BLaER1 (cell line): ENCODE measurements at regions not wholly inside any gene's neighbourhood (a gene's known extent, or its start where the extent isn't known, plus 50 kb on each side); places are given as distances from the start of the nearest gene placed in this dataset.

ENCODE experiments used
- H3K27ac ChIP-seq: shearing (Covaris generic); formaldehyde crosslinking; 2 replicates; pipeline ENCODE4 v1.8.1; 2022
- H3K27me3 ChIP-seq: shearing (Covaris generic); formaldehyde crosslinking; 2 replicates; pipeline ENCODE4 v1.8.1; 2022
- H3K36me3 ChIP-seq: shearing (Covaris generic); formaldehyde crosslinking; 2 replicates; pipeline ENCODE4 v1.8.1; 2022
- H3K4me1 ChIP-seq: shearing (Covaris generic); formaldehyde crosslinking; 2 replicates; pipeline ENCODE4 v1.8.1; 2022
- H3K4me2 ChIP-seq: shearing (Covaris generic); formaldehyde crosslinking; 2 replicates; pipeline ENCODE4 v1.8.1; 2022
- H3K4me3 ChIP-seq: shearing (Covaris generic); formaldehyde crosslinking; 2 replicates; pipeline ENCODE4 v1.8.1; 2022
- H3K9ac ChIP-seq: shearing (Covaris generic); formaldehyde crosslinking; 2 replicates; pipeline ENCODE4 v1.8.1; 2022
- H3K9me3 ChIP-seq: shearing (Covaris generic); formaldehyde crosslinking; 2 replicates; pipeline ENCODE4 v1.8.1; 2022
- H4K20me1 ChIP-seq: shearing (Covaris generic); formaldehyde crosslinking; 2 replicates; pipeline ENCODE4 v1.8.1; 2022
- Cebpa-rat ChIP-seq: shearing (Covaris generic); IDR thresholded peaks from 2 replicates; pipeline ENCODE4 v1.8.1; 2022

DNA sequence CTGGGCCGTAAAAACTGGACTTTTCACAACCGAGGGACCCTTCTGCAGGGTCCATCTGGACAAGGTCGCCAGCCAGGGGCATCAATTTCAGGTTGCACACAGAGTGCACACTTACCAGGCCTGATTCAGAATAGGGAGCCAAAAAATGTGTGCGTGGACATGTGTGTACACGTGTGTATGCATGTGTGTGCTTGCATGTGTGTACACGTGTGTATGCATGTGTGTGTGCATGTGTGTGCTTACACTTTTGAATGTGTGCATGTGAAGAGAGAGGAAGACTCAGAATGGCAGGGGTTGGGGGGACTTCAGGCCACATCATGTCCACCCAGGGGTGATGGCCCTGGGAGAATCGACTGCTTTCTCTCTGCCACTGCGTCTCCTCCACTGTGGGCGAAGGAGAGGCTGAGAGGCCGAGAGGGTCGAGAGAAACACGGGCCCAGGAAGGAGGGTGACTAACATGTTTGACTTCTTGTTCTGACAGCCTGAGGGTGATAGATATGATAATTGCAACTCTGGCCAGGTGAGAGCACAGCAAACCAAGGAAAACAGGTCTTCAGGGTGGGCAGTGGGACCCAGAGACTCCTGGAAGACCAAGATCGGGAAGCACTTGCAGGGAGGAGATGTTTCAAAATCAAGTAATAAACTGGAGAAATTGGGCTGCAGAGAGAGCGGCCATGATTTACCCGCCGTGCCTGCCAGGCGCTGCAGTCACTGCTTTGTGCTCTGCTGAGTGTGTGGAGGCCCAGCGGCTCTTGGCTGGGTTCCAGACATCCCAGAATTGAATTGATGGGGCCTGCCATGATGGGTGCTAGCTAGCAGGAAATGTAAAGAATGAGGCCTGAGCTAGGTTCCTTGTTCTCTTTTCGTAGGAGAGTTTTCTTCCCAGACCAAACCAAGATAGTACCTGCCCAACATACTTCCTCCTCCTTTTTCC is 310.8 kb downstream of the QKI start:
- Histone ChIP-seq H3K4me1 (peaks cover 25% of the 10 kb centered on the region), H3K4me2 (peak overlapping the region; percentile 67)

DNA sequence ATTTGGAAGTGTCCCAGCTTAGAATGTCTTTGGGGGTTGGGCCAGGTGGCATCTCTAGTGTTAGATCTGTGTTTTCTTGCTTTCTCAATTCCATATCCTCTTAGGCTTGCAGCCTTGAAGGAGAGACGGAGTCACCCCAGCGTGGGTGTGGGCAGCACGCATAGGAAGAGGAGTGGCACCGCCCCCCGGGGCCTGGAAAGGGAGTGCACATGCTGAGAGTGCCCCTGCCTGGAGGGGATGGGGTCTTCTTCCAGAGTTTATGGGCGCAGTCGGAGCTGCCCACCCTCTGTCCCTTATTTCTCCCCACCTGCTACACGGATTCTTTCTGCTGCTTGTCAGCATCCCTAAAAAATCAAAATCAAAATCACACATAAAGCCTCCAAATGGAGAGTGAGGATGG is 309.7 kb downstream of the QKI start:
- Histone ChIP-seq H3K27me3 (no peaks in the 10 kb centered on the region), H4K20me1 (no peaks in the 10 kb centered on the region), H3K36me3 (no peaks in the 10 kb centered on the region), H3K4me2 (no peak overlapping the region), H3K4me1 (peaks cover 26% of the 10 kb centered on the region), H3K9ac (no peak overlapping the region), H3K4me3 (no peak overlapping the region), H3K9me3 (no peaks in the 10 kb centered on the region), H3K27ac (no peak overlapping the region)
- no peak for TF ChIP-seq Cebpa-rat

More for the DNA sequence above, 310.8 kb downstream of the QKI start:
- TF ChIP-seq Cebpa-rat = no peak
- Histone ChIP-seq H3K27me3 (no peaks in the 10 kb centered on the region), H3K27ac (no peak overlapping the region), H4K20me1 (no peaks in the 10 kb centered on the region), H3K9me3 (no peaks in the 10 kb centered on the region), H3K9ac (no peak overlapping the region), H3K4me3 (no peak overlapping the region), H3K36me3 (no peaks in the 10 kb centered on the region)

DNA sequence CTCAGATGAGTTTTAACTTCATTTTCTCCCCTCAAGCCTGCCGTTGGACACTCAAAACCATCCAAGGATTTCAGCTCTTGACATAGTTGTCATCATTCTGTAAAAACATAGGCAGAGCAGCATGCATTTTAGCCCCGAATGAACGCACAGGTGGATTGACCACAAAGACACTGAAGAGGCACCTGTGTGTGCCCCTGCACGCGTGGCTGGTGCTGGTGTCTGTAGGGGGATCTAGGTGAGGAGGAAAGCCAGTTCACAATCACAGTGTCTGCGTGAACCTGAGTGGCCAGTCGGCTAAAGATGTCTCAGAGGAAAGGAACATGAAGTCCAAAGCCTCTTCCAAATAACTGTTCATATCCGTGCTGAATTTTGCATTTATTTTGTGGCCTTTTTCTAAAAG is 309.2 kb downstream of the QKI start:
- no peak for TF ChIP-seq Cebpa-rat
- H4K20me1 ChIP-seq = no peaks in the 10 kb centered on the region
- H3K4me2 ChIP-seq = no peak overlapping the region
- H3K4me3 ChIP-seq = no peak overlapping the region
- H3K27ac ChIP-seq = no peak overlapping the region
- no peaks in the 10 kb centered on the region for H3K36me3 ChIP-seq
- H3K9ac ChIP-seq = no peak overlapping the region
- no peaks in the 10 kb centered on the region for H3K27me3 ChIP-seq
- no peaks in the 10 kb centered on the region for H3K9me3 ChIP-seq
- peaks cover 30% of the 10 kb centered on the region for H3K4me1 ChIP-seq

DNA sequence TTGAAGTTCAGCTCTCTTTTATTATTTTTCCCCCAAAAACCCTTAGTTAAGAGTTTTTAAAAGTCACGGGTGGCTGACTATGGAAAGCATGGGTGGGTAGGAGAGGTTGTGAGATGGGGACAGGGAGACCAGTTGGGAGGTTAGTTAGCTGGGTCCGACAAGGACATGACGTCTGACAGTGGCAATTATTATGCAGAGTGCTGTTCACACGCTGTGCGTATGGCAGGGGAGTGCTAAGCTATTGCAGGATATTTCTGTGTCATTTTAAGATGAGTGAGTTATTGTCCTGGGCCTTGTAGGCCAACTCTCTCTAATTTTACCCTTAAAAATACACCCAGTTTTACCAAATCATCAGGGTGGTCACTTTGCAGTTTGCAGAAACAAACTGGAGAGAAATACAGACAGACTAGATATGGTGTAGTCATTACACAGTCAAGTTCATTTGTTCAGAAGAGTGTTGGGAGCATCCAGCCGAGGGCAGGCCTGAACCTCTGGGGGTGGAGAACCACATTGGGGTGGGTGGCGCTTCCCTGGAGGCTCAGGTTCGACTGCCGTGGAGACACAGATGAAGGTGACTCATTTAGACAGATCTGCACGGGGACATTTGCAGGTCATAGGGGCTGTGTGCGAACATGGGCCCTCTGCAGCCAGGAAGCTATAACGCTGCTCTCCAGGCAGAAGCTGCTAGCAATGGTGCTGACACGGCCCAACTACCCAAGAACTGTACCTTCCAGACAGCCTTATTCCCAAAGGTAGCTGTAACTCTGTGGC is 307.6 kb downstream of the QKI start:
- Histone ChIP-seq H3K27me3 (no peaks in the 10 kb centered on the region), H4K20me1 (no peaks in the 10 kb centered on the region), H3K4me1 (peaks cover 39% of the 10 kb centered on the region), H3K4me2 (no peak overlapping the region), H3K27ac (no peak overlapping the region), H3K9ac (no peak overlapping the region), H3K9me3 (no peaks in the 10 kb centered on the region), H3K4me3 (no peak overlapping the region), H3K36me3 (no peaks in the 10 kb centered on the region)
- no peak for TF ChIP-seq Cebpa-rat

DNA sequence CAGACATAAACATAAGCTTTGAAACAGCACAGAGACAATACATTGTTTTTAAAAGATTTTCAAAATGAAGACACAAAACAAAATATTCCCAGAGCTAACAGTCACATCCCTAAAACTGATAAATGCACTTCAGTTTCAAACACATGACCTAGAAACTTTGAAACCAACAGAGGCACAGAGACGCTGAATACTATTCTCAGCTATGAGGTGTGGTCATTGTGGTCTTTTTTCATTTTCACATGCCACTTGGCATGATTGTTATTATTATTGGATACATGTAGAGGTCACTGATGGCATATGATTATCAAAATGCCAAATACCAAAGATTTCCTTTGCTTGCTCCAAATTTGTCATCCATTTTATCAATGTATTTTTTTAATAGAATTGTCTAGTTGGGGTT is 306.9 kb downstream of the QKI start:
- Histone ChIP-seq H3K27ac (no peak overlapping the region), H3K36me3 (no peaks in the 10 kb centered on the region), H3K9ac (no peak overlapping the region), H3K4me1 (peaks cover 44% of the 10 kb centered on the region), H3K4me3 (no peak overlapping the region), H3K9me3 (no peaks in the 10 kb centered on the region), H3K27me3 (no peaks in the 10 kb centered on the region), H4K20me1 (no peaks in the 10 kb centered on the region), H3K4me2 (no peak overlapping the region)
- no peak for TF ChIP-seq Cebpa-rat

DNA sequence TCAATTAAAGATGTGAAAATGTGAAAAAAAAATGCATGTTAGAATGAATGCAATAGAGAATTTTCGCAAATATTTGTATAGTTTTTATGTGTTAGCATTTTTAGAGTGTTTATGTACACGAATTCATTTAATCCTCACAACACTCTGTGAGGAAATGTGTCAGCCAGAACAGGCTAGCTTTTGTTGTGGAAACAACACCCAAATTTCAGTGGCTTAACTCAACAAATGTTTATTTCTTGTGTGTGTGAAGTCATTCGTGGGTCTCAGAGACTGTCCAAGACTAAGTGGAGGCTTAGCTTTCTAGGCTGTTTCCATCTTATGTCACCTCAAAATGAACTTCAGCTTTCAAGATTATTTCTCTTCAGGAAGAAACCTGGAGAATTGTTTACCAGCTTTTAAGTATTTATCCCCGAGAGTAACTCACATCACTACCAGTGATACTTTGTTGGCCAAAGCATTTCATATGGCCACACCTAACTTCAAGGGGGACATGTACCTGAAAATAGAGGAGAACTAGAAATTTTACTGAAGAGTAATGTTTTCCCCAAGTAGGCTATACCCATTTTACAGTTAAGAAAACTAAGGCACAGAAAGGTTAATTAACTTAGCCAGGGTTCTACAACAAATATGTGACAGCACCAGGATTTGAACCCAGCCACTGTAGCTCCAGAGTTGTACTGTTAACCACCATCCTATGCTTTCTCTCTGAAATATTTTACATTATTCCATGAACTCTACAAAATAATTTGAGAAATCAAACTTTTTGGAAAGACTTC is 306.1 kb downstream of the QKI start:
- Histone ChIP-seq H4K20me1 (no peaks in the 10 kb centered on the region), H3K36me3 (no peaks in the 10 kb centered on the region), H3K9me3 (no peaks in the 10 kb centered on the region), H3K27ac (no peak overlapping the region), H3K4me2 (no peak overlapping the region), H3K27me3 (no peaks in the 10 kb centered on the region), H3K9ac (no peak overlapping the region), H3K4me1 (peaks cover 44% of the 10 kb centered on the region), H3K4me3 (no peak overlapping the region)
- no peak for TF ChIP-seq Cebpa-rat

DNA sequence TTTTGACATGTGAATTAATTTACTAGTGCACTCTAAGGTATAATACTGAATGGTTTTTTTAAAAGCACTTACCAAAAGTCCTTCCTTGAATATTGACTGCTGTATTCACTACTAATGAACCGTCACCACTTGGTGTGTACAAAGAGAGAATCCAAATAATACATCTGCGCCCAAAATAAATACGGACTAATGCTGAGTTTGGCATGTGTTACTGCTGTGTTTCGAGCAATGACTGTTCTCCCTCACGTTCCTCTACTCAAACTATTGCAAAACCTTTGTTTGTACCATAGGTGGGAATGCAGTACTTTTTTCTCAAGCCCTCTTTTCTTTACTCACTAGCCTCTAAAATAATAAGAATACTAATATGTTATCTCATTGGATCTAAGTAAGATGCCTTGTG is 305.5 kb downstream of the QKI start:
- H4K20me1 ChIP-seq = no peaks in the 10 kb centered on the region

DNA sequence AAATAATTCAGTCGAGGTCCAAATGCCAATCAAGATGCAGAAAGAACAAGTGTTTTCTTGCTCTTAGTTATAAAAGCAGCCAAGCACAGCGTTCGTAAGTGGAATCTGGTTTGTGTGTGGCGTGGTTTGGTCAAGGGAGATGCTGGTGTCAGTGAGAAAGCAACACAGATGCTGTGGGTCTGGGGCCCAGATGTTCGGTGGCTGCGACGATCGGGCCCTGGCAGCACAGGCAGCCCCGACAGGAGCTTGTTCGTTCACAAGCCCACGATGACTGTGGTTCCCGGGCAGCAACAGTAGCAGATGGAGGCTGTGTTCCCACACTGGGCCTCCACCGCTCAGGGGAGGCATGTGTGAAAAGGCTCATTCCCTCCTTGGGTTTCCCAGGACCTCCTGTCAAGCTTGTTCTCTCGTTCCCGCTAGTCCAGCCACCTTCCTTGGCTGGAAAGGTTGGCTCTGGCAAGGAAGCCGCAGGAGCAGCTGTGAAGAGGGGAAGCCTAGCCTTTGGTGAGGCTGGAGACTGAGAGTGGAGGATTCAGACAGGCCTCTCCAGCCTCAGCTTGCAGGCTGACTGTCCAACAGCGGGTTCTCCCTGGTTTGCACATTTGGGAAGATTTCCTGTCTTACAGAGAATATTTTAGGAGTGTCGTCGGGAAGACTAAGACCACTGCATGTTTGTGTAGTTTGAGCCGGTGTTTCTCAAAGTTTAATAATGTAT is 304.7 kb downstream of the QKI start:
- Histone ChIP-seq H3K9me3 (no peaks in the 10 kb centered on the region), H3K4me3 (no peak overlapping the region), H3K4me1 (peaks cover 47% of the 10 kb centered on the region), H3K4me2 (peak overlapping the region; percentile 42), H3K36me3 (no peaks in the 10 kb centered on the region), H3K27me3 (no peaks in the 10 kb centered on the region), H3K27ac (no peak overlapping the region), H4K20me1 (no peaks in the 10 kb centered on the region), H3K9ac (no peak overlapping the region)
- TF ChIP-seq Cebpa-rat = no peak

More for the DNA sequence above, 305.5 kb downstream of the QKI start:
- no peak overlapping the region for H3K9ac ChIP-seq
- H3K27ac ChIP-seq = no peak overlapping the region
- TF ChIP-seq Cebpa-rat = no peak
- no peaks in the 10 kb centered on the region for H3K9me3 ChIP-seq
- peaks cover 42% of the 10 kb centered on the region for H3K4me1 ChIP-seq
- no peaks in the 10 kb centered on the region for H3K27me3 ChIP-seq
- no peak overlapping the region for H3K4me3 ChIP-seq
- no peaks in the 10 kb centered on the region for H3K36me3 ChIP-seq
- H3K4me2 ChIP-seq = no peak overlapping the region

DNA sequence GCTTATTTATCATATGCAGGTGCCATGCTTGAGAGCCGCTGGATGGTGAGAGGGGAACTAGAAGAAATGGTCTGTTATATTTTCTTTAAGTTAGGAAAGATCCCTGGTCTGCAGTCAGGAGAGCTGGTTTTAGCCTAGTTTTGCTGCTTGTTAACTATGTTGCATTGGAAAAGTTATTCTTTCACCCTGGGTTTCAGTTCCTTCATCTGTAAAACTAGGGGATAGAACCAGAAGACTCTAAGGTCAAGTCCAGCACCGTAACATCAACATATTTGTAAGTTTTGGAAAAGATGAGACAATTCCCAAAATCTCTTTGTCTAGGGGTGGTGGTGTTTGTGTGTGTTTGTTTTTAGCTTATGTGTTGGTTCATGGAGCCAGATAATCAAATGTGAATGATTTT is 304.0 kb downstream of the QKI start:
- Histone ChIP-seq H3K9me3 (no peaks in the 10 kb centered on the region), H3K9ac (no peak overlapping the region), H3K36me3 (no peaks in the 10 kb centered on the region), H3K4me1 (peaks cover 54% of the 10 kb centered on the region), H3K4me3 (no peak overlapping the region), H3K4me2 (peak overlapping the region; percentile 42), H4K20me1 (no peaks in the 10 kb centered on the region), H3K27ac (no peak overlapping the region), H3K27me3 (no peaks in the 10 kb centered on the region)
- no peak for TF ChIP-seq Cebpa-rat
